Breast epithelium (tissue), 4 donors: ENCODE measurements at regions not wholly inside any gene's neighbourhood (a gene's known extent, or its start where the extent isn't known, plus 50 kb on each side); places are given as distances from the start of the nearest gene placed in this dataset.

Experiments
- DNase-seq, 2 donors: peaks; one replicate each; pipeline ENCODE4 v3.0.0-alpha.2; 2019; ENCODE audit warnings: low spot score in 2 of 2
- H3K27ac ChIP-seq, 2 donors: fragments of 200-600 bp; sonication (generic) in 1 of 2; one replicate each; pipeline ENCODE4 v1.5.1; 2016 to 2019; ENCODE audit warnings: mild to moderate bottlenecking in 1 of 2
- H3K27me3 ChIP-seq, 2 donors: fragments of 200-600 bp; sonication (generic) in 1 of 2; one replicate each; pipeline versions ENCODE4 v1.5.1 to v1.6.0; 2017 to 2019; ENCODE audit warnings: control low read depth in 1 of 2, mild to moderate bottlenecking in 1 of 2
- H3K36me3 ChIP-seq: fragments of 200-600 bp; one replicate; pipeline ENCODE4 v1.5.1; 2019
- H3K4me1 ChIP-seq, 2 donors: fragments of 200-600 bp; sonication (generic); one replicate each; pipeline ENCODE4 v1.5.1; 2016 to 2019; ENCODE audit warnings: control low read depth in 1 of 2
- H3K4me3 ChIP-seq, 3 donors: fragments of 200-600 bp; sonication (generic); 1 replicate in 2 of 3; 2 replicates in 1 of 3; pipeline ENCODE4 v1.5.1; 2016 to 2019; ENCODE audit warnings: mild to moderate bottlenecking in 3 of 3, moderate library complexity in 2 of 3
- H3K9me3 ChIP-seq, 2 donors: fragments of 200-600 bp; sonication (generic) in 1 of 2; one replicate each; pipeline ENCODE4 v1.5.1; 2016 to 2019; ENCODE audit warnings: control low read depth in 1 of 2
- CTCF ChIP-seq, 3 donors: fragments of 450-650 bp; IDR thresholded peaks; one replicate each; pipeline ENCODE4 v1.5.1; 2016 to 2017; ENCODE audit warnings: antibody characterized with exemption in 3 of 3, mild to moderate bottlenecking in 3 of 3, moderate library complexity in 3 of 3
- POLR2A ChIP-seq: fragments of 450-650 bp; IDR thresholded peaks from one replicate; pipeline ENCODE4 v1.6.1; 2016; ENCODE audit warnings: antibody characterized with exemption, mild to moderate bottlenecking, moderate library complexity
- POLR2AphosphoS5 ChIP-seq, 3 donors: sonication (generic); formaldehyde crosslinking; IDR thresholded peaks; one replicate each; pipeline ENCODE4 v1.6.1; 2017; ENCODE audit warnings: antibody characterized with exemption in 3 of 3
- intact Hi-C: fragments of 100-400 bp; cut with DNase I; formaldehyde crosslinking; loops from one replicate; pipeline ENCODE4 v1.15.1; 2023; ENCODE audit warnings: low total_unique reads

DNA sequence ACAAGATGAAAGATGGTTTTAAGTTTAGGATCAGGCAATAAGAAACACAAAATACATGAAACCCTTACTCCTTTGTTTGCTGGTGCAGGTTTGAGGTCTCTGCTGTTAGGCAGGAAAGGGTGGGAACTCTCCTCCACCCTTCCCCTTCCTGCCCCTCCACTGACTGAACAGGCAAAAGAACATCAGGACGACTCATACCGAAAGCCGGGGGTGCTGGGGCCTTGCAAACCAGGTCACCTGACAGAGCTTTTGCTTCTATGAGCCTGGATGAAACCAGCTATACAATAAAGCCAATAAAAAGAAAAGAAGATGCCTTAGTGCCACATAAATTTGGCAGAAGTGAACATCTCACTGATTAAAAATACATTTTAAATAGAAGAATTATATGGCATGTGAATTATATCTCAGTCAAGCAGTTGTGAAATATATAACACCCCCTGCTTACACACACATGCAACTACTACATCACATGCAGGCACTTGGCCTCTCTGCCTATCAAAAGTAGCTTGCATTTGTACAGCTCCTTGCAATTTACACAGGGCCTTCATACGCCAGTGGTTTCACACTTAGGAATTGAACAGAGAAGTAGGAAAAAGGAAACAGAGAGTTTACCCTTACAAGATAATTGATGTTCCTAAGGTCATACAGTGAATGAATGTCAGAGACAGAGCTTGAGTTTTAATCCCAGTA, 215.1 kb upstream of the TRIB2 start:
- no peak for DNase-seq
- TF ChIP-seq CTCF (IDR thresholded peaks at IDR 0.05) (no peak), POLR2A (no peak), POLR2AphosphoS5 (IDR thresholded peaks at IDR 0.05) (no peak)
- no peaks in the 10 kb centered on the region for H3K27me3 ChIP-seq
- H3K4me1 ChIP-seq: no peaks in the 10 kb centered on the region
- H3K36me3 ChIP-seq: no peaks in the 10 kb centered on the region
- no peaks in the 10 kb centered on the region for H3K9me3 ChIP-seq
- intact Hi-C loops: no loop called here
- H3K27ac ChIP-seq: peak overlapping the region in 1 of 2 donors; percentile 38
- H3K4me3 ChIP-seq: no peak overlapping the region

DNA sequence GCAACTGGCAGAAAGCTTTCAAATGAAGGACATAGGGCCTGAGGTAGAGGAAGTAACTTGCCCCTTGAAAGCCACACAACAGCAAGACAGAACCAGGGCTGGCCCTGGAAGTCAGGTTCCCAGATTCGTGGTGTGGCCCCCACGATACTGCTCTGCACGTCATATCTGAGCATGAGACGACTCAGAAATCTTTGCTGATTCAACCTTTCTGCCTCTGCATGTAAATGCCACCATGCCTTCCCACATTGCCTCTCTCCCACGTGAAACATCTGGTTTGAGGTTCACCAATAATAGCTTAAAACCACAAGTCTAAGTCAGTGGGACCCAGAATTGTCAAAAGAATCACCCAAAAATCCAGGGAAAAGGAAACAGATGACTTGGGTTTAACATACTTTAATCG, 214.0 kb upstream of the TRIB2 start:
- intact Hi-C loops: no loop called here
- Histone ChIP-seq H3K36me3 (no peaks in the 10 kb centered on the region), H3K4me1 (no peaks in the 10 kb centered on the region), H3K9me3 (no peaks in the 10 kb centered on the region), H3K27me3 (no peaks in the 10 kb centered on the region), H3K27ac (no peak overlapping the region), H3K4me3 (no peak overlapping the region)
- no peak for DNase-seq
- no peak for TF ChIP-seq POLR2AphosphoS5 (IDR thresholded peaks at IDR 0.05)
- no peak for TF ChIP-seq POLR2A
- TF ChIP-seq CTCF (IDR thresholded peaks at IDR 0.05): no peak

GRCh38 chr2:12504443-12504842, 212.3 kb upstream of the TRIB2 start:
- no peak for DNase-seq
- Histone ChIP-seq H3K4me1 (no peaks in the 10 kb centered on the region), H3K27me3 (no peaks in the 10 kb centered on the region), H3K9me3 (no peaks in the 10 kb centered on the region), H3K36me3 (no peaks in the 10 kb centered on the region), H3K4me3 (no peak overlapping the region), H3K27ac (no peak overlapping the region)
- TF ChIP-seq CTCF (IDR thresholded peaks at IDR 0.05): no peak
- no peak for TF ChIP-seq POLR2AphosphoS5 (IDR thresholded peaks at IDR 0.05)
- TF ChIP-seq POLR2A: no peak
- intact Hi-C loops: no loop called here

GRCh38 chr2:12506846-12507245, 209.9 kb upstream of the TRIB2 start:
- no peak overlapping the region for H3K4me3 ChIP-seq
- intact Hi-C loops: no loop called here
- no peak overlapping the region for H3K27ac ChIP-seq
- no peaks in the 10 kb centered on the region for H3K9me3 ChIP-seq
- H3K4me1 ChIP-seq: no peaks in the 10 kb centered on the region
- H3K36me3 ChIP-seq: no peaks in the 10 kb centered on the region
- H3K27me3 ChIP-seq: no peaks in the 10 kb centered on the region
- TF ChIP-seq POLR2A: no peak
- TF ChIP-seq POLR2AphosphoS5 (IDR thresholded peaks at IDR 0.05): no peak
- no peak for TF ChIP-seq CTCF (IDR thresholded peaks at IDR 0.05)
- DNase-seq: no peak

GRCh38 chr2:12507295-12507694, 209.4 kb upstream of the TRIB2 start:
- no peaks in the 10 kb centered on the region for H3K36me3 ChIP-seq
- H3K27me3 ChIP-seq: no peaks in the 10 kb centered on the region
- H3K4me3 ChIP-seq: no peak overlapping the region
- peak in 1 of 2 donors; percentile 75 for DNase-seq
- H3K27ac ChIP-seq: no peak overlapping the region
- H3K9me3 ChIP-seq: no peaks in the 10 kb centered on the region
- H3K4me1 ChIP-seq: no peaks in the 10 kb centered on the region
- TF ChIP-seq POLR2AphosphoS5 (IDR thresholded peaks at IDR 0.05) (peak in 1 of 3 donors; percentile 49), POLR2A (no peak), CTCF (IDR thresholded peaks at IDR 0.05) (no peak)
- intact Hi-C loops: no loop called here
